ENCODE measurements at regions not wholly inside any gene's neighbourhood (a gene's known extent, or its start where the extent isn't known, plus 50 kb on each side); places are given as distances from the start of the nearest gene placed in this dataset.
"Not testable (repeated sequence)": the region's sequence is repeated elsewhere in the genome, so short reads cannot be mapped to it uniquely, and the experiment has no call there.

GRCh38 chr9:7536310-7536939, 263.2 kb downstream of the DMAC1 start:
- DNase-seq = peak; percentile 60

DNA sequence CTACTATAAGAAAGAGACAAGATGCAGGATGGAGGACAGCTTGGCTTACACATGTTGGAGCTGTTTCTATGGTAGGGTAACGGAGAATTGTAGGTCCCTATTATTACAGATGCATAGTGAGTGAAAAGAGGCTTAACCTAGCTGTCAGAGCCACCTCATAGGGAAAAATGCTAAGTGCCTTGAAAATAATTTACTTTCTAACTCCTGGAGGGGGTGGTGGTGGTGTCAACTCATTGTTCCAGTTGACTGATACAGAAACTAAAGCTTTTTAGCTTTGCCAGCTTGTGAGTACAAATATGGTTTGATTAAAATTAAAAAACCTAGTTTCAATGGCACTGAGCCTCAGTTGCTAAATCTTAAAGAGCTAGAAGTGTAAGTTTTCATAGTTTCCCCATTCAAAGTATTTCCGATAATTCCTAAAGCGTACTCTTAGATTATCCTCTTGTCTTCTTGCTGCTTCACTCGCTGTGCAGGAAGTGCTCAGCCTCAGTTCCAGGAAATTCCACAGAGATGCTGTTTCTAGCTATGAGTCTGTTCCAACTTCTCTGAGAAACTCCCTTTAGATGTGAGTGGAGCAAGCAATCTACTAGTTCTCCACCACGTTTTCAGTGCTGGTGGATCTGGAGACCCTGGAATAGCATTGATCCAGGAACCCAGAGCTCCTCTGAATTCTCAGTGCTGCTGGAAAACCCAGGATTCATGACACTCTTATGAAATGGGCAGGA, 265.2 kb downstream of the DMAC1 start:
- DNase-seq = no peak

- no peak for DNase-seq
Observed at GRCh38 chr9:7533376-7534090, 266.0 kb downstream of the DMAC1 start.

GRCh38 chr9:7523426-7524043, 276.0 kb downstream of the DMAC1 start:
- DNase-seq = no peak

DNA sequence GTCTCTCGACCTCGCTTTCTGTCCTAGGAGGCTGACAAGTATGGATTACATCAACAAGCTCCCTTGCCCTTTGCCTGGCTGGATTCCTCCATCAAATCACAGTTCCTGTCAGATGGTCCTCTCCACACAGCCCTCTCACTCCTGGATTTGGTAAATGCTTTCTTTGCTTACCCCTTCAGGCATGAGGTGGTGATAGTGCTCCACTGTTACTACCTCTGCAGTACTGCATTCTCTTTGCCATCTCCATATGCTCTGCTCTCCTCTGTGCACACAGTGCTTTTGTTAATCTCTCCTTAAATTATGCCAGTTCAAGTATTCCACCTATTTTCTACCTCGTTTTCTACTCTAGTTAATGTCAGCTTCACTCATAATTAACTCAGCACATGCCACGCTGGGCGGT, 279.2 kb downstream of the DMAC1 start:
- no peak for DNase-seq

DNA sequence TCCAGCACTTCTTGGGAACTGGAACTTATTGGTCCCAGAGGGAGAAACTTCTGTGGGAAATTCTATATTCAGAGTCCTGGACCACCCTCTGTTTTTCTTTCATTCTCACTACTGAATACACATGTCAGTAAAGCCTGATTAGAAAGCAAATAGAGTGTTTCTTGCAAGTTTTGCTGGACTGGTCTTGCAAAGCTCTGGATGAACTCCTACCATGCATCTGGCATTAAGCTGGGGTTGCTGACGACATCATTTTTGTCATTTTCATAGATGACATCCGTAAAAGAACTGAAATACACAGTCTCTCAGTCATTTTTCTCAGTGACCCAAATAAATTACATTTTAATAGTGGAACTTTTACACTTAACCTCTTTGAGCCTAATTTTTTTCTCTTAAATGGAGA, 283.2 kb downstream of the DMAC1 start:
- no peak for DNase-seq

GRCh38 chr9:7510199-7510598, 289.4 kb downstream of the DMAC1 start:
- DNase-seq = no peak

GRCh38 chr9:7509576-7510145, 289.9 kb downstream of the DMAC1 start:
- DNase-seq = no peak

GRCh38 chr9:7508516-7508915, 291.1 kb downstream of the DMAC1 start:
- no peak for DNase-seq

- no peak for DNase-seq
Observed at GRCh38 chr9:7507566-7508270, 291.9 kb downstream of the DMAC1 start.

GRCh38 chr9:7507026-7507425, 292.6 kb downstream of the DMAC1 start:
- no peak for DNase-seq

DNA sequence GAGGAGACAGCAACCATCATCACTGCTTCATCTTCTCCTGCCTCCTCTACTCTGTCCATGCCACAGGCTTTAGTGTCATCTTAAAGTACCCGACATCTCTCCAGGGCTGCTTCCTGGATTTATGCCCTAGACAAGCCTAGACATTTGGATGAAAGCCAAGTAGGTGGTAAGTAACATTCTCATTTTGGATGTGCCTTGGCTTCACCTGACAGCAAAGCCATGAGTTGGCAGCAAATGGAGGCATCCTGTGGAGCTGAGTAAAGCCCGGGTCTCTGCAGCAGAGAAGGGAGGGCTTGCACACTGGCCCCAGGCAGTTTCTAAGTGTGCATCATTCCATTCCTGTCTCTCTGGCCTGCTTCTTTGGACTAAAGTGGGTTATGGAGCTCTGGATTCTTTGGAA, 299.1 kb downstream of the DMAC1 start:
- DNase-seq = no peak

- DNase-seq = no peak
Observed at GRCh38 chr9:7491641-7492040, 307.9 kb downstream of the DMAC1 start.

- DNase-seq = no peak
Observed at GRCh38 chr9:7490317-7491108, 309.1 kb downstream of the DMAC1 start.

DNA sequence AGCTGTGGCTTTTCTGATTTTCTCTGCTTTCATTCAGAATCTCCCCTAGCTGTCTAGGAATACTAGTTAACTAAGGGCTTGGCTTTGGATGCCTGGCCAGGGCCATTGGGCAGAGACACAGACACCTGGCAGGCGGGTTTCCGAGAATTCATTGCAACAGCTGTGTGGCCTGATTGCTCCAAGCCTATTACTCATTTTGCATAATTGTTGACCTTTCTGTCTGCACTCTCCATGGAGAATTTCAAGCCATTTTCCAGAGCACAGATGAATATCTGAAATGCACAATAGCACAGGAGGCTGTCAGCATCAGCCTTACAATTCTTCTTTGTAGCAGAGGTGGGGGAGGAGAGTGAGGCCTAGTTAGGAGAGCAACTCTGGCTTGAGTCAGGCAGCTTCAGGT, 310.5 kb downstream of the DMAC1 start:
- no peak for DNase-seq

DNA sequence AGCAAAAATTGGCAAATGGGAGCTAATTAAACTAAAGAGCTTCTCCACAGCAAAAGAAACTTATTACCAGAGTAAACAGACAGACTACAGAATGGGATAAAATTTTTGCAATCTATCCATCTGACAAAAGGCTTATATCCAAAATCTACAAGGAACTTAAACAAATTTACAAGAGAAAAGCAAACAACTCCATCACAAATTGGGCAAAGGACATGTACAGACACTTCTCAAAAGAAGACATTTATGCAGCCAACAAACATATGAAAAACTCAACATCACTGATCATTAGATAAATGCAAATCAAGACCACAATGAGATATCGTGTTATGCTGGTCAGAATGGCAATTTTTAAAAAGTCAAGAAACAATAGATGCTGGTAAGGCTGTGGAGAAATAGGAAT, 315.6 kb downstream of the DMAC1 start:
- not testable (repeated sequence) for DNase-seq

DNA sequence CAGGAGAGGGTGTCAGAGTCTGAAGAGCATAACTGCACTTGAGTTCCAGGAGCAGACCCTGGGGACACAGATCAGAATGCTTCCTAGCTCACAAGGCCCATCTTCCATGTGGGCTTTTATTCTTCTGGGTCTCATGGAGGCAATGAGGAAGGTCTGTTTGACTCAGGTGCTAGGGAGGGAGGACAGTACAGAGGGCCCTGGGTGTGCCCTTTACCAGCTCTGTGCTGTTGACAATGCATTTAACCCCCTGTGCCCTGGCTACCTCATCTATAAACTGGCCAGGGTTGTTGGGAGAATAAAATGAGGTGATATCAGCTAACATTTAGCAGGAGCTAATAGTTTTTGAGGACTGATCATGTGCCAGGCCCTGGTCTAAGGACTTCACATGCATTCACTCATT, 318.0 kb downstream of the DMAC1 start:
- no peak for DNase-seq

DNA sequence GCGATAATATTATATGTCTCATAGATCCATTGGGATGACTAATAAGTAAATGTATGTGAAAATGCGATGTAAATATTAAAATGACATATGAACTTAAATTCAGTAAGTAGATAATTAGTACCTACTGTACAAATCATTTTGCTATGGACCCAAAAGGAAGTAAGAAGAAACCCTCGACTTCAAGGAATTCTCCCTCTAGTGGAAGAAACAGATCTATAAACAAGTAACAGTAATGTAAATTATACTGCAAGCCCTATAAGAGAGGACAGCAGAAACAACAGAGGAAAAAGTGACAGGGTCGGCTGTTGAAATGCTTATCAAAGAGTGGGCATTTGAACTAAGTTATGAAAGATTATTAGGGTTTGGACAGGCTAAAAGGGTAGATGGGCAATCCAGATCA, 320.3 kb downstream of the DMAC1 start:
- DNase-seq = no peak

DNA sequence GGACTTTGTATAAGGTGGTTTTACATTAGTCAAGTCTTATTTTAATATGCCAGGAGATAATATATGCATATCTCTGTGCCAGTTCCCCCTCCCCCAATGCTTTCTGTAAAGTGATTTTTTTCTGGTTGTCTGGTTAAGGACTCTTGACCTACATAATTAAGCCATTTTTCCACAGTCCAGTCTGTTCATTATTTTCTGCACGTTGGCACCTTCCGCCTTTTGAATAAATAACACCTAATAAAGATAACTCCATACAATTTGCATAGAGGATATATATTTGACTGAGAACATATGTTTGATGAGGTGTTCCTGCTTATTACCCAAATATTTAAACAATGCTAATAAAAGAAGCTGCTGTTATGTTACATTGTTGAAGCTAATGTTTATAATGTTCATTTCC, 320.9 kb downstream of the DMAC1 start:
- no peak for DNase-seq

GRCh38 chr9:7467186-7467585, 332.4 kb downstream of the DMAC1 start:
- no peak for DNase-seq

DNA sequence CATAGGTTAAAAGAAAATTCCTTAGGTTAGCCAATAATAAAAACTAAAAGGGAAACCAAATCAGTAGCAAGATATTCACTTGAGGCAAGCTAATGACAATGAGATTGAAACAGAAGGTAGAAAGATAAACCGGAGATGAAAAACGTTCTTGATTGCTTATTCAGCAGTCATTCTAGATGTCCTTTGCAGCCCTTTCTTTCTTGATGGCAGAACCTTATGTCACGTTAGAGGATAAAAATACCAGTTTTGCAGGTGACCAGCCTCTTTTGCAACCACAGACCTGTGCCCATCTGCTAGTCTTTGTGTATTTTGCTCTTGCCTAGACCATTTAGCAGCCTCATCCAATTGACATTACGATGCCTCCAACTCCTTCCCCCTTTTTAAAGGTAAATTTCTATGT, 337.8 kb downstream of the DMAC1 start:
- no peak for DNase-seq

All from suppressor macrophage treated with lipopolysaccharide for 4 hours (primary cell).